Renal cortex interstitium (tissue), 11 donors: ENCODE measurements at regions not wholly inside any gene's neighbourhood (a gene's known extent, or its start where the extent isn't known, plus 50 kb on each side); places are given as distances from the start of the nearest gene placed in this dataset.
"Not testable (repeated sequence)": the region's sequence is repeated elsewhere in the genome, so short reads cannot be mapped to it uniquely, and the experiment has no call there.

Experiments
- DNase-seq, 11 donors: peaks; one replicate each; pipeline ENCODE4 v3.0.0-alpha.2; 2013; ENCODE audit warnings: low read depth in 9 of 11, low spot score in 4 of 11; ENCODE audit errors: extremely low read depth in 1 of 11

- not testable (repeated sequence) for DNase-seq
Measured at GRCh38 chr3:156043832-156044633, 76.3 kb upstream of the KCNAB1 start.

DNA sequence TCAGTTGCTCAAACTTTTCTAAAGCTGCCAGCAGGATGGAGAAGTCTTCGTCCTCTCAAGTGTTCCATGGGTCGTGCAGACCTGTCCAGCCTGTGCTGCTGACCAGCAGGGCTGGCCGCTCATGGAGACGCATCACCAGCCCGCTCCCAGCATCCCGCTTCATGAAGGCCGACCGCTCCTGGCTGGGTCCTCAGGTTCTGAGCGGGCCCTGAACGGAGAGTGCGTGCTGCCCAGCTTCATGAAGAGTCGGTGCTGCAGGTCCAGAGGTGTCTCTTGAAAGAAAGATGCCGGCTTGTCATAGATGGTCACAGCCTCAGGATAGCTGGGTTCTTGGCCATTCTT lies 75.8 kb upstream of the KCNAB1 start:
- no peak for DNase-seq

DNA sequence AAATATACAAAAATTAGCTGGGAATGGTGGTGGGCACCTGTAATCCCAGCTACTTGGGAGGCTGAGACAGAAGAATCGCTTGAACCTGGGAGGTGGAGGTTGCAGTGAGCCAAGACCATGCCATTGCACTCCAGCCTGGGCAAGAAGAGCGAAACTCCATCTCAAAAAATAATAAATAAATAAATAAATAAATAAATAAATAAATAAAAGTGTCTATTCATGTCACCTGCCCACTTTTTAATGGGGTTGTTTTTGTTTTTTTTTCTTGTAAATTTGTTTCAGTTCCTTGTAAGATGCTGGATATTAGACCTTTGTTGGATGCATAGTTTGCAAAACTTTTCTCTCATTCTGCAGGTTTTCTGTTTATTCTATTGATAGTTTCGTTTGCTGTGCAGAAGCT lies 71.9 kb upstream of the KCNAB1 start:
- DNase-seq = not testable (repeated sequence)

DNA sequence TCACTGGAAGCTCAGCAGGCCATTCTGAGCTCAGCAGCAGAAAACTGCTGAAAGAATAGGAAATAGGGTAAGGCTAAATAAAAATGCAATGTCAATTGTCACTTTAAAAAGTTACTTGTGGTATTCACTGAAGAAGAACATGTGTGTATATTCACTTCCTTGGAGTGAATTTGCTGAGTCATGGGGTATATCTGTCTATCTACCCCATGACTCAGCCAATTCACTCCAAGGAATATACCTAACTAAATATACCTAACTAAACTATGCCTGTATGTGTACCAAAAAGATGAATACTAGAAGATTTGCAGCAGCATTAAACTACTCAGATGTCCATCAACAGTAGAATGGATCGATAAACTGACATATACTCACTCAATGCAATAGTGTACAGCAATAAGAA lies 69.5 kb upstream of the KCNAB1 start:
- DNase-seq = no peak

GRCh38 chr3:156051651-156052050 lies 68.7 kb upstream of the KCNAB1 start:
- no peak for DNase-seq

- DNase-seq = no peak
Measured at GRCh38 chr3:156052115-156052514, 68.3 kb upstream of the KCNAB1 start.

GRCh38 chr3:156059950-156060501 lies 60.4 kb upstream of the KCNAB1 start:
- no peak for DNase-seq

DNA sequence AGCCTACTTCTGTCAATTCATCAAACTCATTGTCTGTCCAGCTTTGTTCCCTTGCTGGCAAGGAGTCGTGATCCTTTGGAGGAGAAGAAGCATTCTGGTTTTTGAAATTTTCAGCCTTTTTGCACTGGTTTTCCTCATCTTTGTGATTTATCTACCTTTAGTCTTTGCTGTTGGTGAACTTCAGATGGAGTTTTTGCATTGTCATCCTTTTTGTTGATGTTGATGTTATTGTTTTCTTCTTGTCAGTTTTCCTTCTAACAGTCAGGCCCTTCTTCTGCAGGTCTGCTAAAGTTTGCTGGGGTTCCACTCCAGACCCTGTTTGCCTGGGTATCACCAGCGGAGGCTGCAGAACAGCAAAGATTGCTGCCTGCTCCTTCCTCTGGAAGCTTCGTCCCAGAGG lies 52.2 kb upstream of the KCNAB1 start:
- DNase-seq = not testable (repeated sequence)

- DNase-seq = no peak
Measured at GRCh38 chr3:156070028-156070427, 50.4 kb upstream of the KCNAB1 start.
